Epithelial cell of proximal tubule (primary cell): ENCODE measurements at regions not wholly inside any gene's neighbourhood (a gene's known extent, or its start where the extent isn't known, plus 50 kb on each side); places are given as distances from the start of the nearest gene placed in this dataset.
A peak's percentile ranks its signal among the peaks of the same experiment; 100 is the strongest.

Experiments used
- DNase-seq: peaks from one replicate; pipeline ENCODE4 v3.0.0-alpha.2; 2011; ENCODE audit warnings: low read depth
- H3K4me3 ChIP-seq: 2 replicates; pipeline ENCODE4 v1.5.1; 2011; ENCODE audit warnings: low read depth, mild to moderate bottlenecking, low read length
- CTCF ChIP-seq: conservative IDR thresholded peaks from 2 replicates; pipeline ENCODE4 v1.5.1; 2012; ENCODE audit warnings: low read depth, mild to moderate bottlenecking, low read length

GRCh38 chr16:87057211-87057881, 259.8 kb downstream of the C16orf95 start:
- H3K4me3 ChIP-seq: no peak overlapping the region
- TF ChIP-seq CTCF: peak; percentile 10
- no peak for DNase-seq

- no peak for DNase-seq
- TF ChIP-seq CTCF: no peak
- H3K4me3 ChIP-seq: no peak overlapping the region
Observed at GRCh38 chr16:87057951-87058560, 259.1 kb downstream of the C16orf95 start.

GRCh38 chr16:87058728-87059250, 258.4 kb downstream of the C16orf95 start:
- no peak for DNase-seq
- H3K4me3 ChIP-seq: no peak overlapping the region
- TF ChIP-seq CTCF: no peak

GRCh38 chr16:87060034-87060986, 256.9 kb downstream of the C16orf95 start:
- no peak for DNase-seq
- no peak overlapping the region for H3K4me3 ChIP-seq
- TF ChIP-seq CTCF: no peak

- DNase-seq: no peak
- no peak for TF ChIP-seq CTCF
Observed at GRCh38 chr16:87061243-87061920, 255.8 kb downstream of the C16orf95 start.

More at GRCh38 chr16:87061243-87061920, 255.8 kb downstream of the C16orf95 start:
- no peak overlapping the region for H3K4me3 ChIP-seq
